Esophagus squamous epithelium (tissue), 4 donors: ENCODE measurements at regions not wholly inside any gene's neighbourhood (a gene's known extent, or its start where the extent isn't known, plus 50 kb on each side); places are given as distances from the start of the nearest gene placed in this dataset.

Source experiments
- CTCF ChIP-seq, 6 experiments: fragments of 450-650 bp in 4 of 6; fragments of 200-600 bp in 2 of 6; sonication (generic) in 2 of 6; IDR thresholded peaks; one replicate each; pipeline ENCODE4 v1.5.1; 2016 to 2019; ENCODE audit warnings: antibody characterized with exemption in 6 of 6, mild to moderate bottlenecking in 4 of 6, moderate library complexity in 4 of 6
- POLR2A ChIP-seq, 4 donors: fragments of 450-650 bp; IDR thresholded peaks; one replicate each; pipeline ENCODE4 v1.6.1; 2017; ENCODE audit warnings: antibody characterized with exemption in 4 of 4, mild to moderate bottlenecking in 4 of 4, moderate library complexity in 3 of 4

DNA sequence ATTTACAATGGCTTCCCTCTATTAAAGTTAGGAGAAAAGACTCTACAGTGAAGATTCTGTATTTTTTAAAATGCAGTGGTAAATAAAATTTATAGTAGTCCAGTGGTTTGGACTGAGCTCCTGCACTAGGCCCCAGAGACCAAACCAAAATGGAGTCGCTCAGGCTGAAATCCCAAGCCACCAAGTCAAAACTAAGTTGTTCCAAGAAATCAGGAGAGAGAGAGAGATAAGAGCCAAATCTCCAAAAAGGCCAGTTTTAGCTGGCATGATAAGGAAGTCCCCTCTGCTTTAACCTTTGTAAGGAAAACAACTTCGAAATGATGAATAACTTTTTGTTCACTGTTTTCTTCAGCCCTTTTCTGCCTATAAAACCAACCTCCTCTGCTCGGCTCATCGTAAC, 265.9 kb upstream of the KLF14 start:
- no peak for TF ChIP-seq CTCF (IDR thresholded peaks at IDR 0.05)
- no peak for TF ChIP-seq POLR2A (IDR thresholded peaks at IDR 0.05)
